H54 (cell line): ENCODE measurements at regions not wholly inside any gene's neighbourhood (a gene's known extent, or its start where the extent isn't known, plus 50 kb on each side); places are given as distances from the start of the nearest gene placed in this dataset.

Source experiments
- DNase-seq: peaks from one replicate; pipeline ENCODE4 v3.0.0; 2011; ENCODE audit warnings: low spot score, mixed read lengths; ENCODE audit not compliant: insufficient read length
- FAIRE-seq: peaks from 3 replicates; lab custom pipeline; 2011; peaks lifted over from hg19 to GRCh38; lab: Jason Lieb, UNC
- POLR2A ChIP-seq: IDR thresholded peaks from 2 replicates; pipeline ENCODE4 v1.6.1; 2011; ENCODE audit warnings: low read depth, mild to moderate bottlenecking, low read length

- no peak for TF ChIP-seq POLR2A
- no peak for FAIRE-seq
- no peak for DNase-seq
Observed at GRCh38 chr7:88661921-88662320, 97.6 kb upstream of the ZNF804B start.

DNA sequence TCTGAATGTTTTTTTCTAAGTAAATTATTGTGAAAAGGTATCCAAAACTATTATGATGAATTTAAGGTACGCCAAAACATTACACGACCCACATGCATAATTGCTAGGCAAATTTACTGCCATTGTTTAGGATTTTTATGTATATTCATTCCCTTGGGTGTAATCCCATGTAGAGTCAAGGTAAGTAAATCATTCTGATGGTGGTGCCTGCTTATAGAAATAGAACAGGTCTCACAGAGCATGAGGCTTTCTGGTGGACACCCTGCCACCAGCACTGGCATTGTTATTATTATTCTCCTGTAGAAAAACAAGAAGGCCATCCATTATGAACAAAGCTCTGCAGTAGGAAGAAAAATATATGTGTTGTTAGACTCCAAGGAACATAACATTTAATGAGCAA is 111.7 kb upstream of the ZNF804B start:
- no peak for TF ChIP-seq POLR2A
- no peak for DNase-seq

GRCh38 chr7:88638583-88638982 is 120.9 kb upstream of the ZNF804B start:
- no peak for TF ChIP-seq POLR2A
- FAIRE-seq, result no peak
- no peak for DNase-seq

More for the DNA sequence above, 111.7 kb upstream of the ZNF804B start:
- FAIRE-seq, result no peak

DNA sequence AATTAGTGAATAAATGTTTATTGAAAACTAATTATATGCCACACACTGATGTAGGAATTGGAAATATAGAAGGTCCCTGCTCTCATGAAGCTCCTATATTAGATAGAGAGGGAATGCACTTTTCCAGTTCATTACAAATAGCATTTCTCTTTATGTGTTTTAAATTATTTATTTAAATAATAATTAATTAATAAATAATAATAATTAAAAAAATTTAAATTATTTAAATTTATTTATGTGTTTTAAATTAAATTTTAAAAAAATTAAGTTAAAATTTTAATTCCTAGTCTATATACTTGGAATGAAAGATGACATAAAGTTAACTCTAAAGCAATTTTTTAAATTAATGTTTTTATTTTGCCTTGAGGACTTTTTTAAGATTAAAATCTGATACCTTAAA is 121.7 kb upstream of the ZNF804B start:
- TF ChIP-seq POLR2A, result no peak
- DNase-seq (no peak), FAIRE-seq (no peak)

- no peak for TF ChIP-seq POLR2A
- DNase-seq, result no peak
- FAIRE-seq, result no peak
Observed at GRCh38 chr7:88635149-88635548, 124.4 kb upstream of the ZNF804B start.

DNA sequence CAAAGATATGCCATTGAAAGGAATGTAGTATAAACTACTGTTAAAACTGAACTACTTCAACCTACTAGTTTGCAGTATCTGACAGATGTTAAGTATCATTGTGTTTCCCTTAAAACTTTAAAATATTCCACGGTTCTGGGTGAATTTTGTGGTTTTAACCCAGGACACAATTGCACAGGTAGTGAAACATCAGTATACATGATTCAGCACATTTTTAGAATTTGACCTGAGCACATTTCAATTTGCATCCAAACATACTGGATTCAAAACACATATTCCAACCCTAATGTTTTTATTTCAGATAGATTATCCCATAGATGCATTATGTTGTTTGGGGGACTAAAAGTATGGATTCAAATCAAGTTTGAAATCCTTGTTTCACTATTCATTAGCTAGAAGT is 129.9 kb upstream of the ZNF804B start:
- TF ChIP-seq POLR2A, result no peak
- FAIRE-seq (no peak), DNase-seq (no peak)

DNA sequence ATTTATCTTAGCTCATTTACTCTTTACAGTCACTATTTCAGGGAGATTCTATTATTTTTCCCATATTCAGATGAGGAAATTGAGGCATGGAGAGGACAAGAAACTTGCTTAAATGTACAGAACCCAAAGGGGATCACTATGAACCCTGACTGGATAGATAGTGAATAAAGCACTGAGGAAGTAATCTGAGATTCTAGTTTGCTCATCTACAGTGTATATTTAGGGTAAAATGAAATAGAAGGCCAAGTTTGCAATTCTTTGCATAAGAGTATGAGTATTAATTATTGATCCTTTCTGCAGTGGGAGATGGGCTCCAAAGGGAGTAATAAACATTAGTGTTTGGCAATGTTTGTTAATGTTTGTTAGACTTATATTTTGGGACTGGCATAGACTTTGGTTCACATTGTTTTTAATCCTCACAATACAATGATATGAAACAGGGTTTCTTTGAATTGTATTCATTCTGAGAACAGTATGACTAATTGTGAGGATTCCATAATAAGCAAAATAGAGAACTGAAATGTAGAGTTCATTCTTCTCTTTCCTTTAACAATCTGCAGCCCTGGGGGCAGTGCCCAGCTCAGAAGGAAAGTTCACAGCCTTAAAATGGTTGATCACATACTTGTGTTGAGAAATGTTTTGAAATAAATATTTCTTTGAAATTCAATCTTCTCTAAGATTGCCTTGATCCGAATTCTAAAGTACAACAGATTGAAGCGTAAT is 131.0 kb upstream of the ZNF804B start:
- no peak for FAIRE-seq
- DNase-seq, result no peak
- no peak for TF ChIP-seq POLR2A

DNA sequence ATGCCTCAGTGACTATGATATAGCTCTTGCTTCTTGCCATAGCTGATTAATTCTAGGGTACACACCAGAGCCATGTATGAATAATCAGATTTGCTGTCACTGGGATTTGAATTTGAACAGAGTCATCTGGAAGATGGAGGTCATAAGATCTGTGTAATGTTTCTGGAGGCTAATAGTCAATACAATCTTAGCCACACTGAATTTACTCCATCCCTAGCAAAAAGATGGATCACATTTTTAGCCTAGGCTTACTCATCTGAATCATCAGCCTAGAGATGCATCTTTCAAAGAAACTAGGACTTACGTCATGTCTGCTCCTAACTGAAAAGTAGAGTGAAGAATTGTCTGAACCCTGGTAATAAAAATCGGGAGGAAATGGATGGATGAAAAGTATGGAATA is 142.3 kb upstream of the ZNF804B start:
- TF ChIP-seq POLR2A, result no peak
- DNase-seq, result no peak
- FAIRE-seq, result no peak

- FAIRE-seq (no peak), DNase-seq (no peak)
- no peak for TF ChIP-seq POLR2A
Observed at GRCh38 chr7:88615336-88615735, 144.2 kb upstream of the ZNF804B start.

GRCh38 chr7:88614736-88615135 is 144.8 kb upstream of the ZNF804B start:
- FAIRE-seq (no peak), DNase-seq (no peak)
- TF ChIP-seq POLR2A, result no peak

DNA sequence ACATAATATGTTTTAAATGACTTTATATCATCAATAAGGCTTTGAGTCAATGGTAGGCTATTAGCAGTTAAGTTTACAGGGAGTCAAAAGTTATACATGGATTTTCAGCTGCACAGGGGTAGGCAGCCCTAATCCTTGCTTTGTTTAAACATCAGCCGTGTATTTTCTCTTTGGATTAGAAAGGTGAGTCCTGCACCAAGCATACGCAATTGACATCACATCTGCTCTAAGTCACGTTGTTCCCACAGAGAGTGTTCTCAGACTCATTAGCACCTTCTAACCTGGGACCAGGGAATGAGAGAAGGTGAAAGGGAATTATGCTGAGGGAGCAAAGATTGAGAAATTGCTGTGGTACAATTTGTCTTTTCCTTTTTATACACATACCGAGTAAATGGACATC is 148.6 kb upstream of the ZNF804B start:
- FAIRE-seq, result no peak
- DNase-seq, result no peak
- TF ChIP-seq POLR2A, result no peak

DNA sequence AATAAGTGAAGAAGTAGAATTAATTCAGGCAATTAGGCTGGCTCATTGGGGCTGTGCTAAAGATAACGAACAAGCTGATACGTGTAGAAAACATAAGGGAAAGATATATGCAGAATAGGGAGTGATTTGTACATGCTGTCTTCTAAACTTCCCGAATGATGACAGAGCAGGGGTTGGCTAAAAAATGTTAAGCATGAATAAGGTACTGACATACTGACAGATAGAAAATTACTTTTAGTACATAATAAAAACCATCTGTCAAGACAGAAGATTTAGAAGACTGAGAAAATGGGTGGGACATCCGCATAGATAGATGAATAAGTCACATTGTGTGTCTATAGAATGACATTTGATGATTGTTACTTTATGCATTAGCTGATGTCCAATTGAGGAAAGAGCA is 158.8 kb upstream of the ZNF804B start:
- DNase-seq (no peak), FAIRE-seq (no peak)
- TF ChIP-seq POLR2A, result no peak

DNA sequence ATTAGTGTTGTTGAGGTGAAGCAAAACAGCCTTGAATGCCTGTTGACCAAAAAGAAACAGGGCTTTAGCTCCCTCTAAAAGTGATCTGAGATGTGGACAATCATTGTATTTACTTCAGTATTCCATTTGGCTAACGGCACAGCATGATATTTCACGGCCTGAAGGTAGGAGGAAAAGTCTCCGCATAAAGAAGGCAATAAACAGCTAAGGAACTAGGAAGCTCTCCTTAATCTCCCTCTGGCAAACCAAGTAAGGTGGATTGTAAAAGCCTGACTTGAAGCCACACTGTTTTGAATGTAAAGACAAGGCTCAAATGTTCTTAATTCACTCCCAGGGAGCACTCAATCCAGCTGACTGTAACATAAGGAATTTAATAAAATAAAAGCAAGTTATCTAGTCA is 160.0 kb upstream of the ZNF804B start:
- FAIRE-seq, result no peak

GRCh38 chr7:88597941-88598425 is 161.5 kb upstream of the ZNF804B start:
- DNase-seq, result no peak
- no peak for TF ChIP-seq POLR2A
- FAIRE-seq, result no peak

More for the DNA sequence above, 160.0 kb upstream of the ZNF804B start:
- no peak for DNase-seq
- TF ChIP-seq POLR2A, result no peak

DNA sequence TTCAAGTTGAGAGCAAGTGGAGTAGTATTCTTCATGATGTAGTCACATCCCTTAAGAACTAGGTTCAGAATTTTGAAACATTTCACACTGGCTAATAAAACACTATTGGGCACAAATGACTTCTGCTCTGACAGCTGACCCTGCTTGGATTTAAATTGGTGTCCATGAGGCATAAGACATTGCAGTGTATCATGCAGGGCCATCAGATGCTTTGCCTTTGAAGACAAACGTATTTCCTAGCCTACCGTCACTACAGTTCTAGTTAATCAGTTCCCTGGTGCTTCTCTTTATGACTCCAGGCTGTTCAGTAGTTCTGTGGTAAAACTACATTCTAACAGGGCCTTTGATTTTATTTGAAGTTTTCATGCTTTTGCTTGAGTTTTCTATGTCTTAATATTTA is 168.5 kb upstream of the ZNF804B start:
- DNase-seq (no peak), FAIRE-seq (no peak)
- TF ChIP-seq POLR2A, result no peak

DNA sequence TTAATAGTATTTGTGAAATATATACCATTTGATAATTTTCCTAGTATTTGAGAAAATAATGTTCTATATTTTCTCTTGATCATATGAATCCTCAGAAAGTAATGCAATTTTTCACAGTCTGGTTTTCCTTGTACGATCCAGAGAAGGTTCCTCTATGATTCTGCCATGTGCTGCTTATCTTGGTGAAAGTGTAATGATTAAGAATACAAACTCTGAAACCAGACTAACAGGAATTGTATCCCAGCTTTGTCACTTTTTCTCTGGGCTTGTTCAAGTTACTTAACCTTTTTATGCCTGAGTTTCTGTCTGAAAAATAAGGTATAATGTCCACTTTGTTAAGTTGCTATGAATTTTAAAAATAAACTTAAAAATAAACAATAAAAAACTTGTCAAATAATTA is 169.6 kb upstream of the ZNF804B start:
- TF ChIP-seq POLR2A, result no peak
- DNase-seq (no peak), FAIRE-seq (no peak)
